ENCODE measurements at regions not wholly inside any gene's neighbourhood (a gene's known extent, or its start where the extent isn't known, plus 50 kb on each side); places are given as distances from the start of the nearest gene placed in this dataset.
"Not testable (repeated sequence)": the region's sequence is repeated elsewhere in the genome, so short reads cannot be mapped to it uniquely, and the experiment has no call there.

GRCh38 chr6:159642995-159643394 lies 50.0 kb downstream of the SOD2 start:
- no peak for DNase-seq

GRCh38 chr6:159642481-159642880 lies 50.6 kb downstream of the SOD2 start:
- DNase-seq: no peak

- no peak for DNase-seq
These were observed 52.1 kb downstream of the SOD2 start for GRCh38 chr6:159640722-159641482.

- no peak for DNase-seq
These were observed 52.7 kb downstream of the SOD2 start for GRCh38 chr6:159640322-159640721.

- no peak for DNase-seq
These were observed 53.3 kb downstream of the SOD2 start for GRCh38 chr6:159639721-159640120.

- DNase-seq: peak; percentile 10
These were observed 59.8 kb downstream of the SOD2 start for GRCh38 chr6:159633196-159633595.

GRCh38 chr6:159631886-159632285 lies 61.2 kb downstream of the SOD2 start:
- no peak for DNase-seq

- DNase-seq: no peak
These were observed 65.1 kb downstream of the SOD2 start for GRCh38 chr6:159627939-159628338.

GRCh38 chr6:159626506-159626905 lies 66.5 kb downstream of the SOD2 start:
- not testable (repeated sequence) for DNase-seq

- no peak for DNase-seq
These were observed 69.9 kb downstream of the SOD2 start for GRCh38 chr6:159623156-159623555.

- DNase-seq: no peak
These were observed 72.1 kb downstream of the SOD2 start for GRCh38 chr6:159620947-159621346.

GRCh38 chr6:159617444-159617843 lies 75.6 kb downstream of the SOD2 start:
- no peak for DNase-seq

- DNase-seq: no peak
These were observed 76.6 kb downstream of the SOD2 start for GRCh38 chr6:159616456-159616855.

GRCh38 chr6:159615918-159616317 lies 77.1 kb downstream of the SOD2 start:
- DNase-seq: no peak

GRCh38 chr6:159610881-159611280 lies 82.2 kb downstream of the SOD2 start:
- no peak for DNase-seq

GRCh38 chr6:159609652-159610178 lies 83.3 kb downstream of the SOD2 start:
- DNase-seq: no peak

GRCh38 chr6:159608961-159609651 lies 83.9 kb downstream of the SOD2 start:
- peak; percentile 16 for DNase-seq

- no peak for DNase-seq
These were observed 86.3 kb downstream of the SOD2 start for GRCh38 chr6:159606786-159607185.

- no peak for DNase-seq
These were observed 88.5 kb downstream of the SOD2 start for GRCh38 chr6:159604443-159604956.

GRCh38 chr6:159602431-159603041 lies 90.5 kb downstream of the SOD2 start:
- DNase-seq: no peak

GRCh38 chr6:159601211-159601610 lies 91.8 kb downstream of the SOD2 start:
- no peak for DNase-seq

GRCh38 chr6:159595173-159595572 lies 97.9 kb downstream of the SOD2 start:
- DNase-seq: no peak

GRCh38 chr6:159594750-159595117 lies 98.3 kb downstream of the SOD2 start:
- DNase-seq: no peak
